ENCODE measurements at regions not wholly inside any gene's neighbourhood (a gene's known extent, or its start where the extent isn't known, plus 50 kb on each side); places are given as distances from the start of the nearest gene placed in this dataset.

DNA sequence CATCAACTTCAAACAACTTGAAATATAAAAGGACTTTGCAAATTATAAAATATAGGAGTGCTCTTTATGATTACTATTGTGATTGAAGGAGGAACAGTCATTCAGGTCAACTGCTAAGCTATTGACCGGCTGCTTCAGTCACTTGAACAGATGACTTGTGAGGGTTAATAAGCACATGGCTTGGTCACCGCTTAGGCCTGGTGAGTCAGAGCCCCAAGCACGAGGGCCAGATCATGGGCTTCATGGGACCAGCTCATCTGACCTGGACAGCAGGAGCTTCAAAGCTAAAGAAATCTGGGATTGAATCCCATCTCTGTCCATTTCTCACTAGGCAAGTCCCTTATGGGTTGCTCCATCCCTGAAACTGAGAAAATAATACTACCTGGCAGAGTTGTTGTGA lies 60.4 kb upstream of the ADO start:
- TF ChIP-seq, protein P1, sequence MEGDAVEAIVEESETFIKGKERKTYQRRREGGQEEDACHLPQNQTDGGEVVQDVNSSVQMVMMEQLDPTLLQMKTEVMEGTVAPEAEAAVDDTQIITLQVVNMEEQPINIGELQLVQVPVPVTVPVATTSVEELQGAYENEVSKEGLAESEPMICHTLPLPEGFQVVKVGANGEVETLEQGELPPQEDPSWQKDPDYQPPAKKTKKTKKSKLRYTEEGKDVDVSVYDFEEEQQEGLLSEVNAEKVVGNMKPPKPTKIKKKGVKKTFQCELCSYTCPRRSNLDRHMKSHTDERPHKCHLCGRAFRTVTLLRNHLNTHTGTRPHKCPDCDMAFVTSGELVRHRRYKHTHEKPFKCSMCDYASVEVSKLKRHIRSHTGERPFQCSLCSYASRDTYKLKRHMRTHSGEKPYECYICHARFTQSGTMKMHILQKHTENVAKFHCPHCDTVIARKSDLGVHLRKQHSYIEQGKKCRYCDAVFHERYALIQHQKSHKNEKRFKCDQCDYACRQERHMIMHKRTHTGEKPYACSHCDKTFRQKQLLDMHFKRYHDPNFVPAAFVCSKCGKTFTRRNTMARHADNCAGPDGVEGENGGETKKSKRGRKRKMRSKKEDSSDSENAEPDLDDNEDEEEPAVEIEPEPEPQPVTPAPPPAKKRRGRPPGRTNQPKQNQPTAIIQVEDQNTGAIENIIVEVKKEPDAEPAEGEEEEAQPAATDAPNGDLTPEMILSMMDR (IDR thresholded peaks at IDR 0.05): no peak
- TF ChIP-seq POLR2A (IDR thresholded peaks at IDR 0.05): no peak

Measured in Peyer's patch (tissue), 4 donors.